ENCODE measurements at regions not wholly inside any gene's neighbourhood (a gene's known extent, or its start where the extent isn't known, plus 50 kb on each side); places are given as distances from the start of the nearest gene placed in this dataset.

DNA sequence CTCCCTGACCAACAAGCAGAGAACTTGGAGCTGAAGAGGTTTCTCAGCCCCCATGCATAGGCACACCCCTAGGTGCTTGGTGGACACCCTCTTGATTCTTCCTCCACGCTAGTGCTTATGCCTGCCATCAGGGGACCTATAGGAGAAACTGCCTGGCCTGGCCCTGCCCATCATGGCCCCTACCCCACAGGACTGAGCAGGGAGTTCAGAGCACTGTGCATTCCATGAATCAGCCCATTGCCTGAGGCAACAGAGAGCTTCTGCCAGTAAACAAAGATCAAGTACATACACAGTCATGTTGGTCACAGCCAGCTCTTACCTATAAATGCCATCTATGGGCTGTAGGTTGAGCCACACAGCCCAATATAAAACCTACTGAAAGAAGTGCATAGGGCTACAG lies 99.1 kb upstream of the EDNRA start:
- H3K4me3 ChIP-seq (ENCODE audit: low read length) = no peak overlapping the region
- no peak for TF ChIP-seq CTCF (conservative IDR thresholded peaks at IDR 0.05; ENCODE audit: low read depth, low read length)
- no peak for DNase-seq (ENCODE audit: low read depth)

DNA sequence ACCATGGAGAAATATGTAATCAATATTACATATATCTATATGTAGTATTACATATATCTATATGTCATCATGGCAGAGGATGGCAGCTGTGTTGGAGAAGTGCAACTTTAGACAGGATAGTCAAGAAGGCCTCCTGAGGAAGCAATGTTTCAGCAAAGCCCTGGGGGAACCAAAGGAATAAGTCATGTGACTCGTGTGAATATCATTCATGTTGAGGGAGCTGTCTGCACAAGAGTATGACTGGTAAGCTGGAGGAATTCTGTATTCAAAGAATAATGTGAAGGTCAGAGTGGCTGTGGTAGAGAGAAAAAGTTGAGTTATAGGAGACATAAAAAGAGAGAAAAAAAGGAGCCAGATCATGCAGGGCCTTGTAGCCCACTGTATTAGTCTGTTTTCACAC lies 92.9 kb upstream of the EDNRA start:
- TF ChIP-seq CTCF (conservative IDR thresholded peaks at IDR 0.05; ENCODE audit: low read depth, low read length) = no peak
- no peak for DNase-seq (ENCODE audit: low read depth)
- H3K4me3 ChIP-seq (ENCODE audit: low read length) = no peak overlapping the region

GRCh38 chr4:147396105-147396504 lies 84.8 kb upstream of the EDNRA start:
- no peak for TF ChIP-seq CTCF (conservative IDR thresholded peaks at IDR 0.05; ENCODE audit: low read depth, low read length)
- no peak for DNase-seq (ENCODE audit: low read depth)
- no peak overlapping the region for H3K4me3 ChIP-seq (ENCODE audit: low read length)

GRCh38 chr4:147398556-147398955 lies 82.3 kb upstream of the EDNRA start:
- peak; percentile 19 for DNase-seq (ENCODE audit: low read depth)
- no peak for TF ChIP-seq CTCF (conservative IDR thresholded peaks at IDR 0.05; ENCODE audit: low read depth, low read length)
- no peak overlapping the region for H3K4me3 ChIP-seq (ENCODE audit: low read length)

GRCh38 chr4:147400721-147401120 lies 80.2 kb upstream of the EDNRA start:
- TF ChIP-seq CTCF (conservative IDR thresholded peaks at IDR 0.05; ENCODE audit: low read depth, low read length) = no peak
- no peak for DNase-seq (ENCODE audit: low read depth)
- H3K4me3 ChIP-seq (ENCODE audit: low read length) = no peak overlapping the region

- no peak overlapping the region for H3K4me3 ChIP-seq (ENCODE audit: low read length)
- DNase-seq (ENCODE audit: low read depth) = no peak
- TF ChIP-seq CTCF (conservative IDR thresholded peaks at IDR 0.05; ENCODE audit: low read depth, low read length) = no peak
Observed at GRCh38 chr4:147401221-147401620, 79.7 kb upstream of the EDNRA start.

- no peak overlapping the region for H3K4me3 ChIP-seq (ENCODE audit: low read length)
- peak; percentile 54 for TF ChIP-seq CTCF (conservative IDR thresholded peaks at IDR 0.05; ENCODE audit: low read depth, low read length)
- peak; percentile 12 for DNase-seq (ENCODE audit: low read depth)
Observed at GRCh38 chr4:147407261-147408045, 73.4 kb upstream of the EDNRA start.

Data from retinal pigment epithelial cell (primary cell).